IgD-negative memory B cell (primary cell): ENCODE measurements at regions not wholly inside any gene's neighbourhood (a gene's known extent, or its start where the extent isn't known, plus 50 kb on each side); places are given as distances from the start of the nearest gene placed in this dataset.

Source experiments
- H3K27ac Mint-ChIP-seq, 3 donors: one replicate each; pipeline ENCODE4 v1.8.0; 2020 to 2022; ENCODE audit warnings: mild to moderate bottlenecking in 3 of 3, mixed read lengths in 3 of 3, moderate library complexity in 1 of 3
- H3K27me3 Mint-ChIP-seq: one replicate; pipeline ENCODE4 v1.8.0; 2021; ENCODE audit warnings: mixed read lengths
- H3K36me3 Mint-ChIP-seq: one replicate; pipeline ENCODE4 v1.8.0; 2020; ENCODE audit warnings: mild to moderate bottlenecking, mixed read lengths
- H3K4me1 Mint-ChIP-seq, 3 donors: one replicate each; pipeline ENCODE4 v1.8.0; 2020 to 2022; ENCODE audit warnings: mixed read lengths in 3 of 3, mild to moderate bottlenecking in 1 of 3
- H3K4me3 Mint-ChIP-seq, 4 donors: one replicate each; pipeline ENCODE4 v1.8.0; 2020 to 2022; ENCODE audit warnings: mild to moderate bottlenecking in 4 of 4, mixed read lengths in 4 of 4, moderate library complexity in 3 of 4
- H3K9me3 Mint-ChIP-seq, 3 donors: one replicate each; pipeline ENCODE4 v1.8.0; 2020 to 2021; ENCODE audit warnings: mixed read lengths in 3 of 3, mild to moderate bottlenecking in 1 of 3

GRCh38 chr13:73278186-73278585, 219.4 kb downstream of the KLF5 start:
- H3K4me3 Mint-ChIP-seq, result no peak overlapping the region
- H3K9me3 Mint-ChIP-seq, result peaks cover 0 to 5% (median 4%) of the 10 kb centered on the region in 3 donors
- no peak overlapping the region for H3K27ac Mint-ChIP-seq
- no peaks in the 10 kb centered on the region for H3K4me1 Mint-ChIP-seq
- no peaks in the 10 kb centered on the region for H3K27me3 Mint-ChIP-seq
- no peaks in the 10 kb centered on the region for H3K36me3 Mint-ChIP-seq

- Mint-ChIP-seq H3K27ac (no peak overlapping the region), H3K36me3 (no peaks in the 10 kb centered on the region), H3K27me3 (no peaks in the 10 kb centered on the region), H3K9me3 (peaks cover 0 to 9% (median 5%) of the 10 kb centered on the region in 3 donors), H3K4me3 (no peak overlapping the region), H3K4me1 (no peaks in the 10 kb centered on the region)
These were observed 216.4 kb downstream of the KLF5 start for GRCh38 chr13:73275163-73275562.

- no peak overlapping the region for H3K27ac Mint-ChIP-seq
- no peaks in the 10 kb centered on the region for H3K36me3 Mint-ChIP-seq
- H3K27me3 Mint-ChIP-seq, result no peaks in the 10 kb centered on the region
- no peaks in the 10 kb centered on the region for H3K4me1 Mint-ChIP-seq
- peaks cover 3 to 14% (median 5%) of the 10 kb centered on the region in 3 donors for H3K9me3 Mint-ChIP-seq
- H3K4me3 Mint-ChIP-seq, result no peak overlapping the region
These were observed 215.3 kb downstream of the KLF5 start for GRCh38 chr13:73274147-73274546.

GRCh38 chr13:73273745-73274144, 214.9 kb downstream of the KLF5 start:
- H3K36me3 Mint-ChIP-seq, result no peaks in the 10 kb centered on the region
- no peaks in the 10 kb centered on the region for H3K4me1 Mint-ChIP-seq
- H3K27ac Mint-ChIP-seq, result no peak overlapping the region
- H3K9me3 Mint-ChIP-seq, result peaks cover 3 to 14% (median 5%) of the 10 kb centered on the region in 3 donors
- H3K27me3 Mint-ChIP-seq, result no peaks in the 10 kb centered on the region
- no peak overlapping the region for H3K4me3 Mint-ChIP-seq

- peaks cover 3 to 14% (median 5%) of the 10 kb centered on the region in 3 donors for H3K9me3 Mint-ChIP-seq
- no peaks in the 10 kb centered on the region for H3K4me1 Mint-ChIP-seq
- H3K4me3 Mint-ChIP-seq, result no peak overlapping the region
- H3K27ac Mint-ChIP-seq, result no peak overlapping the region
- no peaks in the 10 kb centered on the region for H3K27me3 Mint-ChIP-seq
- no peaks in the 10 kb centered on the region for H3K36me3 Mint-ChIP-seq
These were observed 214.5 kb downstream of the KLF5 start for GRCh38 chr13:73273276-73273675.

- Mint-ChIP-seq H3K27me3 (no peaks in the 10 kb centered on the region), H3K4me1 (no peaks in the 10 kb centered on the region), H3K4me3 (no peak overlapping the region), H3K27ac (no peak overlapping the region), H3K36me3 (no peaks in the 10 kb centered on the region), H3K9me3 (peaks cover 3 to 14% (median 3%) of the 10 kb centered on the region in 3 donors)
These were observed 214.0 kb downstream of the KLF5 start for GRCh38 chr13:73272831-73273230.

- Mint-ChIP-seq H3K4me3 (no peak overlapping the region), H3K9me3 (peaks cover 0 to 11% (median 3%) of the 10 kb centered on the region in 3 donors), H3K4me1 (no peaks in the 10 kb centered on the region), H3K27ac (no peak overlapping the region), H3K27me3 (no peaks in the 10 kb centered on the region), H3K36me3 (no peaks in the 10 kb centered on the region)
These were observed 209.5 kb downstream of the KLF5 start for GRCh38 chr13:73268306-73268705.

GRCh38 chr13:73266640-73267180, 207.9 kb downstream of the KLF5 start:
- Mint-ChIP-seq H3K4me1 (no peaks in the 10 kb centered on the region), H3K27ac (no peak overlapping the region), H3K9me3 (peaks cover 2 to 11% (median 3%) of the 10 kb centered on the region in 3 donors), H3K27me3 (no peaks in the 10 kb centered on the region), H3K36me3 (no peaks in the 10 kb centered on the region), H3K4me3 (no peak overlapping the region)

GRCh38 chr13:73262862-73263627, 204.2 kb downstream of the KLF5 start:
- H3K27me3 Mint-ChIP-seq, result no peaks in the 10 kb centered on the region
- H3K27ac Mint-ChIP-seq, result no peak overlapping the region
- peaks cover 0 to 2% (median 0%) of the 10 kb centered on the region in 3 donors for H3K4me1 Mint-ChIP-seq
- no peak overlapping the region for H3K4me3 Mint-ChIP-seq
- peaks cover 0 to 2% (median 1%) of the 10 kb centered on the region in 3 donors for H3K9me3 Mint-ChIP-seq
- H3K36me3 Mint-ChIP-seq, result no peaks in the 10 kb centered on the region

GRCh38 chr13:73261739-73262216, 203.0 kb downstream of the KLF5 start:
- Mint-ChIP-seq H3K9me3 (peaks cover 0 to 2% (median 2%) of the 10 kb centered on the region in 3 donors), H3K27ac (no peak overlapping the region), H3K4me1 (peaks cover 0 to 2% (median 0%) of the 10 kb centered on the region in 3 donors), H3K4me3 (no peak overlapping the region), H3K27me3 (no peaks in the 10 kb centered on the region), H3K36me3 (no peaks in the 10 kb centered on the region)

GRCh38 chr13:73259061-73260017, 200.5 kb downstream of the KLF5 start:
- Mint-ChIP-seq H3K4me3 (no peak overlapping the region), H3K4me1 (peaks cover 0 to 2% (median 0%) of the 10 kb centered on the region in 3 donors), H3K36me3 (no peaks in the 10 kb centered on the region), H3K9me3 (peaks cover 0 to 2% (median 2%) of the 10 kb centered on the region in 3 donors), H3K27ac (no peak overlapping the region), H3K27me3 (no peaks in the 10 kb centered on the region)

- H3K27me3 Mint-ChIP-seq, result no peaks in the 10 kb centered on the region
- no peak overlapping the region for H3K27ac Mint-ChIP-seq
- H3K36me3 Mint-ChIP-seq, result no peaks in the 10 kb centered on the region
- H3K4me3 Mint-ChIP-seq, result no peak overlapping the region
- peaks cover 0 to 3% (median 2%) of the 10 kb centered on the region in 3 donors for H3K9me3 Mint-ChIP-seq
- H3K4me1 Mint-ChIP-seq, result peaks cover 0 to 2% (median 0%) of the 10 kb centered on the region in 3 donors
These were observed 199.6 kb downstream of the KLF5 start for GRCh38 chr13:73258406-73258805.

GRCh38 chr13:73254827-73255226, 196.0 kb downstream of the KLF5 start:
- Mint-ChIP-seq H3K9me3 (peaks cover 0 to 3% (median 0%) of the 10 kb centered on the region in 3 donors), H3K27ac (no peak overlapping the region), H3K27me3 (no peaks in the 10 kb centered on the region), H3K36me3 (no peaks in the 10 kb centered on the region), H3K4me1 (peaks cover 0 to 2% (median 0%) of the 10 kb centered on the region in 3 donors), H3K4me3 (no peak overlapping the region)

- Mint-ChIP-seq H3K4me3 (no peak overlapping the region), H3K36me3 (no peaks in the 10 kb centered on the region), H3K4me1 (no peaks in the 10 kb centered on the region), H3K9me3 (peaks cover 0 to 1% (median 0%) of the 10 kb centered on the region in 3 donors), H3K27ac (no peak overlapping the region), H3K27me3 (no peaks in the 10 kb centered on the region)
These were observed 192.9 kb downstream of the KLF5 start for GRCh38 chr13:73251626-73252265.
